ENCODE measurements at regions not wholly inside any gene's neighbourhood (a gene's known extent, or its start where the extent isn't known, plus 50 kb on each side); places are given as distances from the start of the nearest gene placed in this dataset.
A peak's percentile ranks its signal among the peaks of the same experiment; 100 is the strongest.

DNA sequence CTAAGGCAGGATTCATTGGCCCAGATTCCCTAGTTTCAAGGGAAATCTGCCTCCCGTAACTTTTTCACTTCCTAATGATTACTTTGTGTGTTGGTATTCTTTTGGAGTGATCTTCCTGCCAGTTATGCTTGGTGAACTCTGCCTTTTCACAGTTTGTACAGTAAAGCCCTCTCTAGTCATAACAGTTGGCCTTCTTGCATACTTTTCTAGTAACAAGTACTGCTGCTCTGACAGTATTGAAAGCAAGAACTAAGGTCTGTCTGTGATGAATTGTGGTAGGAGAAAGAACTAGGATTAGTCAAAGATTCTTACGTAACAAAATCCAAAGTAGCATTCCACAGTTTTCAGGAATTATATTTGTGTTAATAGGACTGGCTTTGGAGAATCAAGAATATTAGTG is 1457.2 kb upstream of the WWC1 start:
- H3K27me3 ChIP-seq: no peaks in the 10 kb centered on the region
- no peak overlapping the region for H3K4me2 ChIP-seq
- no peaks in the 10 kb centered on the region for H3K4me1 ChIP-seq (ENCODE audit: insufficient read depth)
- H3K79me2 ChIP-seq: no peaks in the 10 kb centered on the region
- H3K36me3 ChIP-seq (replicated peaks; ENCODE audit: insufficient read depth, low read depth): no peaks in the 10 kb centered on the region
- no peaks in the 10 kb centered on the region for H3K9me3 ChIP-seq (ENCODE audit: low read depth)
- H2AFZ ChIP-seq: no peak overlapping the region
- H3K27ac ChIP-seq: no peak overlapping the region
- no peak for DNase-seq (ENCODE audit: low spot score)
- WGBS (ENCODE audit: low lambda C conversion rate, missing lambda C conversion rate): 76% methylated on average over 2 of the region's 2 CpGs
- TF ChIP-seq, protein P1, sequence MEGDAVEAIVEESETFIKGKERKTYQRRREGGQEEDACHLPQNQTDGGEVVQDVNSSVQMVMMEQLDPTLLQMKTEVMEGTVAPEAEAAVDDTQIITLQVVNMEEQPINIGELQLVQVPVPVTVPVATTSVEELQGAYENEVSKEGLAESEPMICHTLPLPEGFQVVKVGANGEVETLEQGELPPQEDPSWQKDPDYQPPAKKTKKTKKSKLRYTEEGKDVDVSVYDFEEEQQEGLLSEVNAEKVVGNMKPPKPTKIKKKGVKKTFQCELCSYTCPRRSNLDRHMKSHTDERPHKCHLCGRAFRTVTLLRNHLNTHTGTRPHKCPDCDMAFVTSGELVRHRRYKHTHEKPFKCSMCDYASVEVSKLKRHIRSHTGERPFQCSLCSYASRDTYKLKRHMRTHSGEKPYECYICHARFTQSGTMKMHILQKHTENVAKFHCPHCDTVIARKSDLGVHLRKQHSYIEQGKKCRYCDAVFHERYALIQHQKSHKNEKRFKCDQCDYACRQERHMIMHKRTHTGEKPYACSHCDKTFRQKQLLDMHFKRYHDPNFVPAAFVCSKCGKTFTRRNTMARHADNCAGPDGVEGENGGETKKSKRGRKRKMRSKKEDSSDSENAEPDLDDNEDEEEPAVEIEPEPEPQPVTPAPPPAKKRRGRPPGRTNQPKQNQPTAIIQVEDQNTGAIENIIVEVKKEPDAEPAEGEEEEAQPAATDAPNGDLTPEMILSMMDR (IDR thresholded peaks at IDR 0.05; ENCODE audit: poor library complexity): no peak
- TF ChIP-seq EZH2 (IDR thresholded peaks at IDR 0.05; ENCODE audit: borderline replicate concordance) (no peak), EZH2phosphoT487 (IDR thresholded peaks at IDR 0.05; ENCODE audit: low read depth, severe bottlenecking, unreplicated experiment) (no peak)
- H4K20me1 ChIP-seq (ENCODE audit: insufficient read depth, poor library complexity, severe bottlenecking): no peaks in the 10 kb centered on the region
- H3K4me3 ChIP-seq: no peak overlapping the region
- H3K9me2 ChIP-seq (replicated peaks; ENCODE audit: insufficient read depth): no peaks in the 10 kb centered on the region

DNA sequence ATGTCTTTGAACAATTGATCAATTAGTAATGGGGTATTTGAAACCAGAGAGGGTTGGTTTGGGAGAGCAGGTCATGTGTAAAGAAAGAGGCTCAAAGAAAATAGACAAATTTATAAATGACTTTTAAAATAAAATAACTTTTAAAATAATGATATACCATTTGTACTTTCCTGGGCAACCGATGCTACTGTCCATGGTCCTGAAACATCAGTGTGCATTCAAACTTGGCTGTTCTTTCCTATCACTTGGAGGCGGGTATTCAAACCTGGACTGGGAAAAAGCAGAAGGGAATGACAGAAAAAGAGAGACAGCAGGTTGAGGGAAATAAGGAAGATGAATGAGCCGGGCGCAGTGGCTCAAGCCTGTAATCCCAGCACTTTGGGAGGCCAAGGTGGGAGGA is 1446.4 kb upstream of the WWC1 start:
- no peak overlapping the region for H2AFZ ChIP-seq
- peak; percentile 63 for DNase-seq (ENCODE audit: low spot score)
- no peaks in the 10 kb centered on the region for H4K20me1 ChIP-seq (ENCODE audit: insufficient read depth, poor library complexity, severe bottlenecking)
- no peak overlapping the region for H3K27ac ChIP-seq
- WGBS (ENCODE audit: low lambda C conversion rate, missing lambda C conversion rate): 72% methylated on average over 4 of the region's 4 CpGs
- no peaks in the 10 kb centered on the region for H3K4me1 ChIP-seq (ENCODE audit: insufficient read depth)
- H3K27me3 ChIP-seq: no peaks in the 10 kb centered on the region
- H3K79me2 ChIP-seq: no peaks in the 10 kb centered on the region
- no peak overlapping the region for H3K4me2 ChIP-seq
- H3K36me3 ChIP-seq (replicated peaks; ENCODE audit: insufficient read depth, low read depth): no peaks in the 10 kb centered on the region
- no peak overlapping the region for H3K4me3 ChIP-seq
- TF ChIP-seq EZH2 (IDR thresholded peaks at IDR 0.05; ENCODE audit: borderline replicate concordance) (no peak), EZH2phosphoT487 (IDR thresholded peaks at IDR 0.05; ENCODE audit: low read depth, severe bottlenecking, unreplicated experiment) (no peak)
- TF ChIP-seq, protein P1 (IDR thresholded peaks at IDR 0.05; ENCODE audit: poor library complexity): no peak
- H3K9me2 ChIP-seq (replicated peaks; ENCODE audit: insufficient read depth): no peaks in the 10 kb centered on the region
- H3K9me3 ChIP-seq (ENCODE audit: low read depth): no peaks in the 10 kb centered on the region

DNA sequence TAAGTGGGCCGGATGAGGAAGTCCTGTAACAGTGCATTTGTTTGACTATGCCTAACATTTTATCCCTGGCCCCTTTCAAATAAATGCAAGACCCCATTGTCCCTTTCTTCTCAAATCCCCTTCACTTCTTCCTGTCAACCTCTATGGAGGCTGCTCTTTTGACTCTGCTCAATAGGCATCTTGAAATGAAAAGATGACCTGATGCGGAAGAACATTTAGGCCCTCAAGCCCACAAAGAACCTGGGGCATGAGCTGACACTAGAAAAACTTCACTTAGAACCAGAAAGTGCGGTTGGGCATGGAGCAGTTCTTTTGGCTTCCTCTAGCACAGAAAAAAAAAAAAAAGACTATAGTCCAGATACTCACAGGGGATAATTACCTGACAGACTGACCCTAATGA is 1434.7 kb upstream of the WWC1 start:
- no peak for DNase-seq (ENCODE audit: low spot score)
- no peak overlapping the region for H3K4me2 ChIP-seq
- H3K9me2 ChIP-seq (replicated peaks; ENCODE audit: insufficient read depth): no peaks in the 10 kb centered on the region
- no peak overlapping the region for H3K4me3 ChIP-seq
- no peak overlapping the region for H2AFZ ChIP-seq
- no peaks in the 10 kb centered on the region for H3K4me1 ChIP-seq (ENCODE audit: insufficient read depth)
- H3K36me3 ChIP-seq (replicated peaks; ENCODE audit: insufficient read depth, low read depth): no peaks in the 10 kb centered on the region
- no peak for TF ChIP-seq EZH2 (IDR thresholded peaks at IDR 0.05; ENCODE audit: borderline replicate concordance)
- TF ChIP-seq, protein P1 (IDR thresholded peaks at IDR 0.05; ENCODE audit: poor library complexity): no peak
- TF ChIP-seq EZH2phosphoT487 (IDR thresholded peaks at IDR 0.05; ENCODE audit: low read depth, severe bottlenecking, unreplicated experiment): no peak
- H4K20me1 ChIP-seq (ENCODE audit: insufficient read depth, poor library complexity, severe bottlenecking): no peaks in the 10 kb centered on the region
- 86% methylated on average over 3 of the region's 3 CpGs for WGBS (ENCODE audit: low lambda C conversion rate, missing lambda C conversion rate)
- no peaks in the 10 kb centered on the region for H3K9me3 ChIP-seq (ENCODE audit: low read depth)
- no peak overlapping the region for H3K27ac ChIP-seq
- no peaks in the 10 kb centered on the region for H3K27me3 ChIP-seq
- H3K79me2 ChIP-seq: no peaks in the 10 kb centered on the region

DNA sequence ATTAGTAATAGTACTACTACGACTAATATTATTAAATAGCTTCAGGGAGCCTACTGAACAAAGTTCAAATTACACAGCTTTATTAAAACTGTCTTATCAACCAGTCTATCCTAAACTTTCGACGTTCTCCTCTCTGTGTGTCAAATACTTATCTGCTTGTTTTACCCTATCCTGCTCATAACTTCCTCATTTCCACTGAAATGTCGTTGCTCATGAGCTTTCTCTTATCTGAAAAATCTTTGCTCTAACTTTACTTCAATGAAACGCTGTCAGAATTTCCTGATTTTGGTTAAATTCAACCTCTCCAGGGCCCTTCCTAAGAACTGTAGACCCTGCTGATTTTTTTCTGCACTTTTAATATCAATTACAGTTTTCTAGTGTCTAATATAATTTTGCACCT is 1431.0 kb upstream of the WWC1 start:
- TF ChIP-seq EZH2phosphoT487 (IDR thresholded peaks at IDR 0.05; ENCODE audit: low read depth, severe bottlenecking, unreplicated experiment) (no peak), EZH2 (IDR thresholded peaks at IDR 0.05; ENCODE audit: borderline replicate concordance) (no peak)
- TF ChIP-seq, protein P1 (IDR thresholded peaks at IDR 0.05; ENCODE audit: poor library complexity): no peak
- no peaks in the 10 kb centered on the region for H3K79me2 ChIP-seq
- no peaks in the 10 kb centered on the region for H3K9me2 ChIP-seq (replicated peaks; ENCODE audit: insufficient read depth)
- H3K4me1 ChIP-seq (ENCODE audit: insufficient read depth): no peaks in the 10 kb centered on the region
- no peak overlapping the region for H3K4me2 ChIP-seq
- H3K36me3 ChIP-seq (replicated peaks; ENCODE audit: insufficient read depth, low read depth): no peaks in the 10 kb centered on the region
- no peaks in the 10 kb centered on the region for H4K20me1 ChIP-seq (ENCODE audit: insufficient read depth, poor library complexity, severe bottlenecking)
- no peaks in the 10 kb centered on the region for H3K27me3 ChIP-seq
- no peak overlapping the region for H2AFZ ChIP-seq
- no peaks in the 10 kb centered on the region for H3K9me3 ChIP-seq (ENCODE audit: low read depth)
- no peak overlapping the region for H3K4me3 ChIP-seq
- H3K27ac ChIP-seq: no peak overlapping the region
- DNase-seq (ENCODE audit: low spot score): no peak
- 70% methylated on average over 5 of the region's 5 CpGs for WGBS (ENCODE audit: low lambda C conversion rate, missing lambda C conversion rate)

Measured in hepatocyte (in vitro differentiated cells).